ENCODE measurements at regions not wholly inside any gene's neighbourhood (a gene's known extent, or its start where the extent isn't known, plus 50 kb on each side); places are given as distances from the start of the nearest gene placed in this dataset.

- no peaks in the 10 kb centered on the region for H4K20me1 ChIP-seq (replicated peaks in 1 of 2; ENCODE audit: control insufficient read depth in 1 of 2, insufficient read depth in 2 of 2, low read length in 2 of 2)
- no peaks in the 10 kb centered on the region for H3K27me3 ChIP-seq (replicated peaks in 1 of 4; ENCODE audit: control insufficient read depth in 3 of 4, extremely low read depth in 1 of 4, insufficient read depth in 3 of 4, low read length in 3 of 4)
- H3K27ac ChIP-seq (ENCODE audit: low read depth, low read length), result no peak overlapping the region
- no peak overlapping the region for H2BK12ac ChIP-seq (ENCODE audit: low read depth, low read length)
- no peak overlapping the region for H3K14ac ChIP-seq (ENCODE audit: insufficient read length)
- no peak for TF ChIP-seq KDM4A (IDR thresholded peaks at IDR 0.05; ENCODE audit: low read depth, low read length, severe bottlenecking)
- H2BK15ac ChIP-seq (ENCODE audit: low read length), result no peak overlapping the region
- 0 out of 2 replicates have a peak overlapping the region, but pooled peaks have one; percentile 52 for H2AFZ ChIP-seq (ENCODE audit: low read length)
- H4K8ac ChIP-seq (ENCODE audit: extremely low read depth, insufficient read depth, low read length), result no peak overlapping the region
- no peak overlapping the region for H3K23ac ChIP-seq (ENCODE audit: insufficient read length)
- H3K56ac ChIP-seq (replicated peaks; ENCODE audit: insufficient read length, low read depth, low read length), result no peak overlapping the region
- H3K4me1 ChIP-seq (replicated peaks in 1 of 4; ENCODE audit: control insufficient read depth in 3 of 4, insufficient read depth in 4 of 4, low read length in 3 of 4), result no peaks in the 10 kb centered on the region; a peak in 1 of 7 replicates
- no peaks in the 10 kb centered on the region for H3K9me3 ChIP-seq (ENCODE audit: insufficient read depth in 2 of 2, low read depth in 1 of 2, low read length in 1 of 2)
- H2AK5ac ChIP-seq (ENCODE audit: low read depth, low read length), result no peak overlapping the region
- H3K79me1 ChIP-seq (ENCODE audit: low read depth, low read length), result no peaks in the 10 kb centered on the region
- H4K5ac ChIP-seq (ENCODE audit: insufficient read length, low read depth, low read length), result no peak overlapping the region
- no peak overlapping the region for H2BK5ac ChIP-seq (ENCODE audit: low read depth, low read length)
- no peak overlapping the region for H3K4me2 ChIP-seq (ENCODE audit: insufficient read depth in 1 of 2, low read depth in 2 of 2, low read length in 2 of 2)
- H2BK20ac ChIP-seq (ENCODE audit: low read length), result no peak overlapping the region
- H3K79me2 ChIP-seq (ENCODE audit: control insufficient read depth in 1 of 2, insufficient read depth in 2 of 2, low read length in 2 of 2), result no peaks in the 10 kb centered on the region
- no peak overlapping the region for H3K4me3 ChIP-seq (ENCODE audit: extremely low read depth in 1 of 4, insufficient read depth in 2 of 4, low read depth in 3 of 4, low read length in 4 of 4)
- FAIRE-seq, result no peak
- no peaks in the 10 kb centered on the region; a peak in 1 of 8 replicates for H3K36me3 ChIP-seq (ENCODE audit: control insufficient read depth in 2 of 4, insufficient read depth in 4 of 4, low read length in 3 of 4)
- ChIA-PET POLR2A (ENCODE audit: partially characterized antibody) (no interaction called here), CTCF (ENCODE audit: partially characterized antibody) (interaction anchor here (1.0 to 1.9 kb wide), 4 partner anchors 9 to 118 kb away, joined by 3 to 5 read pairs (median 3); no protein-coding TSS in a partner anchor)
- DNase-seq (ENCODE audit: low read depth in 1 of 2, low spot score in 2 of 2), result no peak
- H3K4ac ChIP-seq (replicated peaks; ENCODE audit: insufficient read length, low read depth, low read length), result no peak overlapping the region
- no peak overlapping the region for H3K18ac ChIP-seq (ENCODE audit: extremely low read depth, low read length)
- H2BK120ac ChIP-seq (replicated peaks; ENCODE audit: low read depth, low read length), result no peak overlapping the region
- no peak overlapping the region for H4K91ac ChIP-seq (replicated peaks; ENCODE audit: insufficient read length, low read length)
- H3K23me2 ChIP-seq (ENCODE audit: low read depth, low read length), result no peaks in the 10 kb centered on the region
- no peak overlapping the region; a peak in 1 of 7 replicates for H3K9ac ChIP-seq (replicated peaks in 1 of 4; ENCODE audit: extremely low read depth in 1 of 4, low read depth in 3 of 4, low read length in 3 of 4)
- 89% methylated on average over 4 of the region's 4 CpGs; no CpG with 5 or more reads in 1 of the 2 experiments for WGBS, 2 experiments (ENCODE audit: extremely low coverage in 1 of 2, insufficient coverage in 1 of 2, insufficient read length in 1 of 2, insufficient replicate concordance in 2 of 2, low coverage in 1 of 2, low lambda C conversion rate in 2 of 2, missing lambda C conversion rate in 1 of 2)
Measured at GRCh38 chr19:31667106-31667505, 317.9 kb upstream of the TSHZ3 start.
